ENCODE measurements at regions not wholly inside any gene's neighbourhood (a gene's known extent, or its start where the extent isn't known, plus 50 kb on each side); places are given as distances from the start of the nearest gene placed in this dataset.

DNA sequence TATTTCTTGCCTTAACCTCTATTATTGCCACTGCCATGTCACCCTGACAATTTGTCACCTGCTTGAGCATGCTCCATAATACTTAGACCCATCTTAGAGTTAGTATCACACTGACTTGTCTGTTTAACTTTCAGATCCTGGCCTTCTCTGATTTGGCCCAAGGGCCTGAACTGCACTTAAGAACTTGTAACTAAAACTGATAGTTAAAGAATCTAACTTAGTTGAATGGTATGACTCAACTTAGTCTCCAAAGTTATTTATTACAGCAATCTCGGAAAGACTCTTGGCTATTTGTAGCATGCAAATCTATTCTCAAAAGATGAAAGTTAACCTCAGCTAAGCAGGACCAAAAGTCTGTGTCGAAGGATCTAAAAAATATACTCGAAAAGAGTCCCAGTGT is 72.3 kb downstream of the IGSF1 start:
- Histone ChIP-seq H4K20me1 (ENCODE audit: insufficient read depth, low read length) (no peaks in the 10 kb centered on the region), H3K14ac (replicated peaks; ENCODE audit: low read depth, low read length) (no peak overlapping the region), H2AK5ac (ENCODE audit: low read depth, low read length) (no peak overlapping the region), H3K36me3 (ENCODE audit: control insufficient read depth, insufficient read depth, low read length) (no peaks in the 10 kb centered on the region), H3K56ac (ENCODE audit: extremely low read depth, insufficient read depth, low read length) (no peak overlapping the region), H2BK5ac (ENCODE audit: low read depth, low read length, poor library complexity, severe bottlenecking) (no peak overlapping the region), H3K4ac (ENCODE audit: low read depth, low read length) (no peak overlapping the region), H3K4me1 (ENCODE audit: control insufficient read depth, insufficient read depth, low read length) (no peaks in the 10 kb centered on the region), H2AK9ac (replicated peaks; ENCODE audit: low read depth, low read length, poor library complexity) (no peak overlapping the region), H4K8ac (ENCODE audit: low read depth in 2 of 2, low read length in 2 of 2) (no peak overlapping the region), H3K9me1 (ENCODE audit: insufficient read depth, low read length) (no peaks in the 10 kb centered on the region), H3K4me2 (ENCODE audit: low read depth, low read length) (no peak overlapping the region), H2BK15ac (ENCODE audit: low read depth, low read length) (no peak overlapping the region), H2BK20ac (ENCODE audit: low read depth, low read length) (no peak overlapping the region), H3K27me3 (ENCODE audit: control insufficient read depth, insufficient read depth, low read length) (no peaks in the 10 kb centered on the region), H3K23ac (ENCODE audit: low read depth, low read length) (no peak overlapping the region), H4K91ac (ENCODE audit: insufficient read depth, low read depth, low read length) (no peak overlapping the region), H3K79me1 (ENCODE audit: low read depth in 1 of 2, low read length in 2 of 2) (no peaks in the 10 kb centered on the region), H2BK120ac (ENCODE audit: low read depth, low read length) (no peak overlapping the region), H4K5ac (ENCODE audit: low read depth, low read length) (no peak overlapping the region), H3K18ac (ENCODE audit: low read depth, low read length) (no peak overlapping the region), H3K9ac (ENCODE audit: low read depth, low read length) (no peak overlapping the region), H3K27ac (ENCODE audit: insufficient read depth, low read length) (no peak overlapping the region), H2AFZ (replicated peaks; ENCODE audit: low read length, poor library complexity) (no peak overlapping the region), H3K4me3 (ENCODE audit: insufficient read depth, low read depth, low read length) (no peak overlapping the region), H3K9me3 (ENCODE audit: control insufficient read depth, insufficient read depth, low read length) (no peaks in the 10 kb centered on the region; the same call in 1 of the 2 replicates)
- in situ Hi-C loops (cut with MboI; ENCODE audit: low sequenced_read_pairs) (no loop called here), dilution Hi-C loops (cut with HindIII; ENCODE audit: low sequenced_read_pairs, unreplicated experiment) (no loop called here), intact Hi-C loops (cut with micrococcal nuclease) (no loop called here)
- no CpG with 5 or more reads among the region's 3 CpGs for WGBS, 2 experiments (ENCODE audit: extremely low coverage in 2 of 2, insufficient read length in 1 of 2)
- ChIA-PET CTCF (no interaction called here), POLR2A (ENCODE audit: unreplicated experiment) (no interaction called here)
- TF ChIP-seq, protein P1, sequence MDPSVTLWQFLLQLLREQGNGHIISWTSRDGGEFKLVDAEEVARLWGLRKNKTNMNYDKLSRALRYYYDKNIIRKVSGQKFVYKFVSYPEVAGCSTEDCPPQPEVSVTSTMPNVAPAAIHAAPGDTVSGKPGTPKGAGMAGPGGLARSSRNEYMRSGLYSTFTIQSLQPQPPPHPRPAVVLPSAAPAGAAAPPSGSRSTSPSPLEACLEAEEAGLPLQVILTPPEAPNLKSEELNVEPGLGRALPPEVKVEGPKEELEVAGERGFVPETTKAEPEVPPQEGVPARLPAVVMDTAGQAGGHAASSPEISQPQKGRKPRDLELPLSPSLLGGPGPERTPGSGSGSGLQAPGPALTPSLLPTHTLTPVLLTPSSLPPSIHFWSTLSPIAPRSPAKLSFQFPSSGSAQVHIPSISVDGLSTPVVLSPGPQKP (IDR thresholded peaks at IDR 0.05; ENCODE audit: borderline replicate concordance, low read depth, low read length) = no peak
- TF ChIP-seq FOS (IDR thresholded peaks at IDR 0.05; ENCODE audit: low read depth, low read length) (no peak), RAD21 (IDR thresholded peaks at IDR 0.05; ENCODE audit: low read length) (no peak), NFE2L2 (IDR thresholded peaks at IDR 0.05; ENCODE audit: low read depth, low read length) (no peak), MAFK (IDR thresholded peaks at IDR 0.05; ENCODE audit: low read depth, low read length) (no peak), POLR2A (IDR thresholded peaks at IDR 0.05; ENCODE audit: low read depth, low read length) (no peak), MXI1 (IDR thresholded peaks at IDR 0.05; ENCODE audit: borderline replicate concordance, low read depth, low read length) (no peak), SMC3 (IDR thresholded peaks at IDR 0.05; ENCODE audit: low read depth, low read length) (no peak)
- TF ChIP-seq, protein P2, sequence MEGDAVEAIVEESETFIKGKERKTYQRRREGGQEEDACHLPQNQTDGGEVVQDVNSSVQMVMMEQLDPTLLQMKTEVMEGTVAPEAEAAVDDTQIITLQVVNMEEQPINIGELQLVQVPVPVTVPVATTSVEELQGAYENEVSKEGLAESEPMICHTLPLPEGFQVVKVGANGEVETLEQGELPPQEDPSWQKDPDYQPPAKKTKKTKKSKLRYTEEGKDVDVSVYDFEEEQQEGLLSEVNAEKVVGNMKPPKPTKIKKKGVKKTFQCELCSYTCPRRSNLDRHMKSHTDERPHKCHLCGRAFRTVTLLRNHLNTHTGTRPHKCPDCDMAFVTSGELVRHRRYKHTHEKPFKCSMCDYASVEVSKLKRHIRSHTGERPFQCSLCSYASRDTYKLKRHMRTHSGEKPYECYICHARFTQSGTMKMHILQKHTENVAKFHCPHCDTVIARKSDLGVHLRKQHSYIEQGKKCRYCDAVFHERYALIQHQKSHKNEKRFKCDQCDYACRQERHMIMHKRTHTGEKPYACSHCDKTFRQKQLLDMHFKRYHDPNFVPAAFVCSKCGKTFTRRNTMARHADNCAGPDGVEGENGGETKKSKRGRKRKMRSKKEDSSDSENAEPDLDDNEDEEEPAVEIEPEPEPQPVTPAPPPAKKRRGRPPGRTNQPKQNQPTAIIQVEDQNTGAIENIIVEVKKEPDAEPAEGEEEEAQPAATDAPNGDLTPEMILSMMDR (conservative IDR thresholded peaks at IDR 0.05; ENCODE audit: low read depth, low read length) = no peak
- no TSS peak for BruUV-seq (replicated peaks)
- ATAC-seq (ENCODE audit: low read depth) (no peak), DNase-seq (no peak)

Data from IMR-90 (cell line).